Stimulated activated CD4-positive, alpha-beta T cell treated with anti-CD3 and anti-CD28 coated beads, TNF-alpha, amount 100 ng/mL, for 24 hours (primary cell): ENCODE measurements at regions not wholly inside any gene's neighbourhood (a gene's known extent, or its start where the extent isn't known, plus 50 kb on each side); places are given as distances from the start of the nearest gene placed in this dataset.
"Not testable (repeated sequence)": the region's sequence is repeated elsewhere in the genome, so short reads cannot be mapped to it uniquely, and the experiment has no call there.

Experiments
- DNase-seq, 3 experiments: peaks; one replicate each; pipeline ENCODE4 v3.0.0-alpha.2; 2020; ENCODE audit warnings: low read depth in 3 of 3

DNA sequence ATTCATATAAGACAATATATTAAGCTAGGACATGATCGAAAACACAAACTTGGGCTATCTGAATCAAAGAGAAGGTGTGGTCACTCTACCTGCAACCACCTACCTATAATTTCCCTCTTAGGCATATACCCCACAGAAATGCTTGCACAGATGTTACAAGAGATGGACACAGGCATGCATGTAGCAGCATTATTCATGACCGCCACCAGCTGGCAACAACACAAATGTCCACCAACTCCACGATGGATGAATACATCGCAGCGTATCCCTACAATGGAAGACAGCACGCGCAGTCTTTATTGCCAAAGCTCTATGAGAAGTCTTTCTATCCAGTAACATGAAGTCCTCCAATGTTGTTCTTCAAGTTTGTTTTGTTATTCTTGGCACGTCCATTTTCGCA, 90.8 kb downstream of the ARL4C start:
- DNase-seq = no peak

DNA sequence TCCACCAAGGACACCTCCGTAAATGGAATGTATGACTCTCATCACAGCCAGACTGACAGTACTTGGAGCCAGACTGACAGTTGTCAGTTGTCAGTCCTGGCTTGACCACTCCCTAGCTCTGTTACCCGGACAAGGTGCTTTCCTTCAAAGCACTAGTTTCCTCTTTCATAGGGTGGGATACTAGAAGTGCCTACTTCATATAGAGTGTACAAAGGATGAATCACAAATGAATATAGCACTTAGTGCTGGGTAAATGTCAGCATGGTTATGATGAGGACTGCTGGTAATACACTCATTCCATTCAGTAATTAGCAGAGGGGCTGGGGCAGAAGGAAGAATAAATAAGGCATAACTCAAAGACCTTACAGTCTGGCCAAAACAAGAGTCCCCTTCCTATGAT, 91.4 kb downstream of the ARL4C start:
- DNase-seq = no peak

DNA sequence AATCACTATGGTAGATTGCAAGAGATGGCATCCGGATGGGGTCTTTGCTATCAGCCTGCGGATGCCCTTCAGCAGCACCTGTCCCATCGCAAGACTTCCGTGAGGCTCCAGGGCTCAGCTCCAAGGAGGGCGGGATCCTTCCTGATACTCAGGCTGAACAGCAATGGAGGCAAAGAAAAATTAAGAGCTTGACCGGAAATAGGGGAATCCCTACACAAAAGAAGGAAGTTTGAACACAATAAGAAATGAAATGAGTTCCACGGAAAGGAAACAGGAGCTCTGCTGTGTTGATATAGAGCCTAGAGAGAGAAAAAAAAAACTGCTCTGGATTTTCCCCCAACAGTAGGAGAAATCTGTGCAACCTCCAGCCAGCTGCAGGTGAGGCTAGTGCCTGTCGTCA, 91.9 kb downstream of the ARL4C start:
- no peak for DNase-seq

DNA sequence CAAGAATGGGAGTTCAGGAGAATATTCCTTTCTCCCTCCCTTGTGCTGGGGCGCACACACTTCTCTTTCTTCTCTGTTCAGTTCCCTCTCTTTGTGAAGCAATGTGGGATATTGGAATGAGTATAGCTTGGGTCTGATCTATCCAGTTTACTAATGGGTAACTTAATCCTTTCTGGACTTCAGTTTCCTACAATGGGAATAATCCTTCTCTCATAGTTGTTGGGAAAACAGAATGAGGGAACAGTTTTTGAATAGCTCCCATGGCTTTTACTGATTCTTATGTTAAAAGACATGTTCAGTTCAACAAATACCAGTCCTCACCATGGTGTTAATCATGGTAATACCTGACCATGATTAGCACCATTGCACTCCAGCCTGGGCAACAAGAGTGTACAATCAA, 93.1 kb downstream of the ARL4C start:
- DNase-seq = no peak

DNA sequence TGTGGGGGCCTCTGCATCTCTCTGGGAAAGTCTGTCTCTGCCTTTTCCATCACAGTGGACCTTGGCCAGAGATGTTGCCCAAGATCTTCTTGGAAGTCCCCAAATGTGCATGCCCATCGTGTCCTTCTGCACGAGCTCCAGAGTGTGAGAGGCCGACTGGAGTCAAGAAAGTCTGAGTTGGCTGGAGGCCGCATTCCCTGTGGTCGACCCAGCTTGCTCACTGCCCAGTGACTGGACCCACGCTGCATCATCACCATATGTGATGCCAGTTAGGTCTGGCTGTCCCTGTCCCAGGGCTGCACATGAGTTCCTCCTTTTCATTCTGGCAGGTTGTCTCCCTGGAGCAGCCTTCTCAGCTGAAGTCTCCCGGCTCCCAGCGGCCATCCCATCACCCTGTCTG, 93.8 kb downstream of the ARL4C start:
- DNase-seq = no peak

DNA sequence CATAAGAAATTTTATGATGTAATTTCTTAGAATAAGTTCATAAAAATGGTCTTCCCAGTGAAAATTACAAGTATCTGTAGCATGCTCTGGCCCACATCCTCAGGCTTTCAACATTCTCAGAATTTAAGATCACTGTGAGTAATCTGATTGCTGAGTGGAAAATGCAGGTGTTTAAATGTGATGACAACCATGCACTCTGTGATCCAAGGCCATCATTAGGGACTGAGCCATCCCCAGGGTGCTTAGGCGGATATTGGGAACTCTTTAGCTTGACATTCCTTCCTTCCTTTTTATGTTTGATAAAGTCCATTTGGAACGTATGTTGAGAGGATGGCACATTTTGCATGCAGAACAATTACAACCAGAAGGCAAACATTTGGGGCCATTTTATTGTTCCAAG, 95.5 kb downstream of the ARL4C start:
- DNase-seq = no peak

DNA sequence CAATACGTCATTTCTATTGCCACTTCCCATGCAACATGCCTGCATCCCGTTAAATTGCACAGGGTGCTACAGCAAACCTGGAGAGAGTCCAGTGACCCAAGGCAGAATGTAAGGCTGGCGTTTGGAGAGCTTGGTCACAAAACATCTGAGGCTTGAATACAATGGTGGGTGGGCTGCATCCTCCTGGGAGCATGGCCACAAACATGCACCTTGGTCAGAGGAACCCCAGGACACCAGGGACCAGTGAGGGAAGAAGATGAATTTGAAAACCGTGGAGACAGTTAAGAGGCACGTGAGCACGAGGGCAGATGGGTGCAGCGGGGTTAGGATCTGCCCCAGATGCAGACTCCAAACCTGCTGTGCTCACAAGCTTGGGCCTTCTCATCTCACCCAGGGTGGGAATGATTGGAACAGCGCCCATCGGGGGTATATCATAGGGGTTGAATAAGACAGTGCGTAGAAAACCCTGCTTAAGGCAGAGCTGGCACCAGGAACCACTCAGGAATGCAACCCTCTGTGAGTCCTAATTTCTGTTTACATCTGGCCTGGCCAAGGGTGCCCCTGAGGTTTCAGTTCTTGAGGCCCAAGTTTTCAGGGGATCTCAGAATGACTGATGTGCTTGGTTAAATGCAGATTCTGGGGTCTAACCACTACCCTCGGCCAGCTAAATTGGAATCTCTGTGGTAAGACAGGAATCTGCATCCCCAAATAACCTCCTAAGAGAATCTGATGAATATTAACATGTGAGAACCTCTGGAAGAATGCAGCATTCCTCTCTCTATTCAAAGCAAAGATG, 97.2 kb downstream of the ARL4C start:
- no peak for DNase-seq

DNA sequence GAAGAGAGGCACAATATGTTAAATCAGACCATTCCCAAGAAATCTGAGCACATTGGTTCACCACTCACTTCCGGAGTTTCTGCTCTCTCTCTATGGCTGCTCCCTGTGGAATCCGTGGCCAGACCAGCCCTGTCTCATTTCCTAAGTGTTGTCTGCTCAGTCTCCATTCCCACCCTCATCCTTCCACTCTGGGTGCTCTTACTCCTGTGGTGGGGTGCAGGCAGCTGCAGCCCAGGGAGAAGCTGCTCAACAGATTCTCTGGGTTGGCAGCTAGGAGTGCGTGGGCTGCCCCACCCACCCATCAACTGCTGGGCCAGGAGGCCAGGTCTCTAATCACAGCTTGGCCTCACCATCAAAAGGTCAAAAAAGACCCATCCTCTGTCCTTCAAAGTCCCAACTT, 98.3 kb downstream of the ARL4C start:
- DNase-seq = no peak

DNA sequence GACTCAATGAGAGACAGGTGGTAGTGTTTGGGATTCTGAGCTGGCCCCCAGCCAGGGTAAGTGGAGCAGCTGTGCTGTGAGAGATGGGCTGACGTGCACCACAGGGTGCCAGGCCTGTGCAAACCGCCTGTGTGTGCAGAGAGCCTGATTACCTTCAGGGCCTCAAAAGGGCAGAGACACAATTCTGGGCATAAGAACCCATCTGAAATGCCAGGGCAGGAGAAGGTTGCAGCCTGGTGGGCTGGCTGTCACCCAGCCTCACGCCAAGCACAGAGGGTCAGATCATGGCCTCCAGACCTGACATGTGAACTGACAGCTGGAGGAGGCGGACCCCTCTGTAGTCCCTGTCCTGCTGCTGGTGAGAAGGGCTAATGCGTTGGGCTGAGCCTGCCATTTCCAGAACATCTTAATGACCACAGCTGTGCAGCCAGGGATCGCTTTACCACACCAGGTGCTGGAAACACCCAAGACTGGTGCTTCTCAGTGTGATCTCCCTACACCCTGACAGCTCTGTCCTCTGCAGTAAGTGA, 100.9 kb downstream of the ARL4C start:
- DNase-seq = no peak

DNA sequence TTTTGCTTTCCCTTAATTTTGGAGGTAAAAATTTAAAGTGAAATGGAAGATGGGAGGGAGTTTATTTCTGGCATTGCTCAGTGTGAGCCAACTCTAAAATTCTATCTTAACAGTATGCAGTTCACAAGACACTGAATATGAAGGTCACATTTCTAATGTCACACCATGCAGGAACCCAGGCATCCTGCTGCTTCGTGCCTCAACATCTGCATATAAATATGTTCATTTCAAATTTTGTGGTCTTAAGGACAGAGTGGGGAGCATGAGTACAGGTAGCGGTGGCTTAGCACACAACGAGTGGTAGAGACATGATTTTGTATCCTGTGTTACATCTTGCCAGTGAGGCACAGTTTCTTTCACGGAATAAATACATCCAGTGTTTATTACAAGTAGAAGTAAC, 102.4 kb downstream of the ARL4C start:
- DNase-seq = no peak

DNA sequence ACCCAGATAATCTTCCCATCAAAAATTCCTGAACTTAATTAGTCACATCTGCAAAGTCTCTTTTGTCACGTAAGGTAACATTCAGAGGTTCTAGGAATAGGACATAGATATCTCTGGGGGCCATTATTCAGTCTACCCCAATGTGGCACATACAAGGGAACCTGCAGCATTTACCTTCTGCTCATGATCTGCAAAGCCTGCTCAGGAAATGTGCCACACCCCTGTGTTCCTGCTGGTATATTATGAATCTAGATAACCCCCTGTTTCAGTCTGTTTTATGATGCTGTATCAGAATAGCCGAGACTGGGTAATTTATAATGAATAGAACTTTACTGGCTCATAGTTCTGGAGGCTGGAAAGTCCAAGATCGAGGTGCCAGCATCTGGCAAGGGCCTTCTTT, 103.5 kb downstream of the ARL4C start:
- no peak for DNase-seq

DNA sequence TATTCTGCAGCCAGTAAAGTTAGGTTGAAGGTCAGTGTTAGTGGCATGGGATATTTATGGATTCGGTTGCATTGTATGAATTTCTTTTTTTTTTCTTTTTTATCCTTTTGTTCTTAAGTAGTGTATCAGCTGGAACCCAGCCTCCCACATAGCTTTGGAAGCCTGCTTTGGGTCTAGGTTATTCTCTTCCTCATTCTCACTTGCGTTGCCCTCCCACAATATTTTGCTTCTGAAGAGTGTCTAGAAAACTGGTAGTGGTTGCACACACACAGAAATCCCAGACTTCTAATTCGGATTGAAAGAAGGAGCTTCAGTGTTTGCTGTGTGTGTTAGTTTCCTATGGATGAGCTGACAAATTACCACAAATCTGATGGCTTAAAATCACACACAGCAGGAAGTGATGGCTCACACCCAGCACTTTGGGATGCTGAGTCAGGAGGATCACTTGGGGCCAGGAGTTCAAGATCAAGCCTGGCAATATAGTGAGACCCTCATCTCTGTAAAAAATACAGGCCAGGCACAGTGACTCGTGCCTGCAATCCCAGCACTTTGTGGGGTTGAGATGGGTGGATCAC, 104.8 kb downstream of the ARL4C start:
- DNase-seq = no peak

DNA sequence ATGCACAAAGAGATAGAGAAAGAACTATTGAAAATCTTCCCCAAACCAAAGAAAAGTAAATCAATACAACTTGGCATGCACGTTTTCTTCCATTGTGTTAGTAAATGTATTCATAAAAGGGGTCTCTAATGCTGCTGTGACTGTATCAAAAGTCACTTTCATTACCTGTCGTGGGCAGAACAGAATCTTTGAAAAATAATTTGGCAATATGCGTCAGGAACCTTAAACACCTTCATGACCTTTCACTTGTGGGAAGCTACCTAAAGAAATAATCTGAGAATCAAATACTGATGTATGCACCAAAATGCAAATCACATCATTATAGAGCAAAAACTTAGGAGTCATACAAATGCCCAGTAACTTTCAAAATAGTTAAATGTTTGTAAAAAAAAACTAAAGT, 105.3 kb downstream of the ARL4C start:
- DNase-seq = no peak

DNA sequence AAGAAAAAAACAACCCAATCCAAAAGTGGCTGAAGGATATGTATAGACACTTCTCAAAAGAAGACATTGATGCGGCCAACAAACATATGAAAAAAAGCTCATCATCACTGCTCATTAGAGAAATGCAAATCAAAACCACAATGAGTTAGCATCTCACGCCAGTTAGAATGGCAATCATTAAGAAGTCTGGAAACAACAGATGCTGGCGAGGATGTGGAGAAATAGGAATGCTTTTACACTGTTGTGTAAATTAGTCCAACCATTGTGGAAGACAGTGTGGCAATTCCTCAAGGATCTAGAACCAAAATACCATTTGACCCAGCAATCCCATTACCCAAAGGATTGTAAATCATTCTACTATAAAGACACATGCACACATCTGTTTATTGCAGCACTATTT, 107.2 kb downstream of the ARL4C start:
- not testable (repeated sequence) for DNase-seq

DNA sequence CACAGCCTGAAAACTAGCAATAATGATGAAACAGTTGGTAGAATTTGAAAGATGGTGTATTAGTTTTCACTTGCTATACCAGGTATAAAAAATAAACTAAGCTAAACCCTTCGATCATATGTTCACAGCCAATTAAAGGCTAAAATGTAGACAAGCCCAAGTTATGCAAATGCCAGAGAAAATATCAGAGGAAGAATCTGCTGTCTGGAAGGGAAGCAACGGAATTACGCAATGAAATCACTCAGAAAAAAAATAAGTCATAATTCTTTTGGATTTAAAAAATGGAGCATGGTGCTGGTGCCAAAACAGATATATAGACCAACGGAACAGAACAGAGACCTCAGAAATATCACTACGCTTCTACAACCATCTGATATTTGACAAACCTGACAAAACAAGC, 108.3 kb downstream of the ARL4C start:
- DNase-seq = no peak

DNA sequence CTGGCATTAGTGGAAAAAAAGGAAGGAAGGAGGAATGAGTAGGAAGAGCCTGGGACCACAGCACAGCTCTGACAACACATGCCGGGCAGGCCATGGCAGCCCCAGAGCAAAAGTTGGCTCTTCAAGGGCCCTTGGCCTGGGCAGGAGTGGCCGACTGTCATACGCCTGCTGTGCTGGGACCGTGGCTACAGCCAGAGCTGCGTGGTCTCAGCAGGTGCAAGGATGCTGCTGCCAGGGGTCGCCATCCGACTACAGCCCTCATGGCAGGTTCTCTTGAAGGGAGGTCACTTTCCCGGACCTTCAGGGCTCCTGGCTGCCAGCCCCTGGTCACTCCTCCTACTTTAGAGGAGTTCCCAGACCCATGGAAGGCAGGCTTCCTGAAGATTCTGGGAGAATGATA, 109.9 kb downstream of the ARL4C start:
- DNase-seq = no peak

DNA sequence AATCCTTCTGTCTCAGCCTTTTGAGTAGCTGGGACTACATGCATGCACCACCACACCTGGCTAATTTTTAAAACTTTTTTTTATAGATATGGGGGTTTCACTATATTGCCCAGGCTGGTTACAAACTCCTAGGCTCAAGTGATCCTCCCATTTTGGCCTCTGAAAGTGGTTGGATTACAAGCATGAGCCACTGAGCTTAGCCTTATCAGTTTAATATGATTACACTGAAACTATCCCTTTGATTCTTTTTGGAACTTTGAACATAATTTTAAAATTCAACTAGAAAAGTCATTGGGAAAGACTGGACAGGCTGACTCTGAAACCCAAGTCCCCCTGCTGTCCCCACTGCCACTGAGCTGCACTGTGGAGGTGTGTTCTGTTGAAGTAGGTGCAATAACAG, 114.8 kb downstream of the ARL4C start:
- no peak for DNase-seq

DNA sequence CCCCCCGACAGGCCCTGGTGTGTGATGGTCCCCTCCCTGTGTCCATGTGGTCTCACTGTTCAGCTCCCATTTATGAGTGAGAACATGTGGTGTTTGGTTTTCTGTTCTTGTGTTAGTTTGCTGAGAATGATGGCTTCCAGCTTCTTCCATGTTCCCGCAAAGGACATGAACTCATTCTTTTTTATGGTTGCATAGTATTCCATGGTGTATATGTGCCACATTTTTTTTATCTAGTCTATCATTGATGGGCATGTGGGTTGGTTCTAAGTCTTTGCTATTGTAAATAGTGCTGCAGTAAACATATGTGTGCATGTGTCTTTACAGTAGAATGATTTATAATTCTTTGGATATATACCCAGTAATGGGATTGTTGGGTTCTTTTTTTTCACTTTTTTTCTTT, 117.9 kb downstream of the ARL4C start:
- DNase-seq = not testable (repeated sequence)

DNA sequence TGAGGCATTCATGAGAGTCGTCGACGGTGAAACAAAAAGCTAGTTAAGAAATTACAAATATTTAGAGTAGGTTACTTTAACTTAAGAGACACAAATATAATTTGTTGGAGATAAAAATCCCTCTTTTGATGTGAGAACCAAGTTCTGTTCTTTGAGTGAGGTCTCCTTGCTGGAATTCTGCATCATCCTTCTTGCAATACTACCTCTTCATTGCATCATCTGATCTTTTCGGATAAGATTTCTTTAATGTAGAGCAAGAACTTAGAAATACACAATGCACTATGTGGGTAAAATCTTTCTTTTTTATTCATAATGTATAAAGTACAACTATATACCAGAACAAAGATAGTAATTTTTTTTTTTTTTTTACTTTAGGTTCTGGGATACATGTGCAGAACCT, 118.4 kb downstream of the ARL4C start:
- no peak for DNase-seq

DNA sequence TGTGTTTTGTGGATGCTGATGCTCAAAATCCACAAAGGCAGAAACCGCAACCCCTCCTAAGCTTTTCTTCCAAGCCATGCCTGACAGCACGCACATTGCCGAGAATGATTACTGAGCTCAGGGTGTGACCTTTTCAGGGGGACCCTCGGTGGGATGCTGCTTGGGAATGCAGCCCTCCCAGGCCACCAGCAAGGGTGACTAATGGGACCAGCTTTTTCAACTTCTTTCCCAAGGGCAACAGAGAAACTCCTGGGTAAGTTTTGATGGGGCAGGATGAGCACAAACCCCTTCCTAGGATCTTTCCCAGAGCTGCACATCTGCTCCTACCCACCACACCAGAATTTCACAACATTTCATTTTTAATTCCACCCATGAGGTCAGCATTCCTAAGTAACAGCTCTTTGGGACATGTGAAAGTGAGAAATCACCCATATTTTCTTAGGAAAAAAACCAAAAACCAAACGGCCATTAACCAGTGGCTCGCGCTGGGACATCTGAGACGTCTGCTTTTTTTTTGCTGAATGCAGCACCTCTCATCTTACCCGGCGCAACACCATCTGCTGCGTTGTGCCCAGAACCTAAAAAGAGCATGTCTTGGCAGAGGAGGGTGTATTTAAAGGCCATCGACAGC, 119.0 kb downstream of the ARL4C start:
- no peak for DNase-seq

DNA sequence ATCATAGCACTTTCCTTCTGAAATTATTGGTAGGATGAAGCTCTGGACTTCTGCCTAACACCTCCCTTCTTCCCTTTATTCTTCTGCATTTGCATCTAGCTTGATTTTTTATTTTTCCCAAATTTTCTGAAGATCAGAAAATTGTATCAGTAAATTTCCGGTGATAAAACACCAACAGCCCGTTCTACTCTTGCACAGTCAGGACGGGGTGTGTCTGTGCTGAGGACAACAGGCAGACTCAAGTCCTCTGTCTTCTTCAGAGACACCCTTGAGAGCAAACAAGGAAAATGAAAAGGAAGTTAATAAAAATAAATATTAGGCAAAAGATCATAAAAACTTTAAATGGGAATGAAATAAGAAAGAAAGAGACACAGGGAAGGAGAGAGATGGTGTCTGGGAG, 120.7 kb downstream of the ARL4C start:
- DNase-seq = no peak

DNA sequence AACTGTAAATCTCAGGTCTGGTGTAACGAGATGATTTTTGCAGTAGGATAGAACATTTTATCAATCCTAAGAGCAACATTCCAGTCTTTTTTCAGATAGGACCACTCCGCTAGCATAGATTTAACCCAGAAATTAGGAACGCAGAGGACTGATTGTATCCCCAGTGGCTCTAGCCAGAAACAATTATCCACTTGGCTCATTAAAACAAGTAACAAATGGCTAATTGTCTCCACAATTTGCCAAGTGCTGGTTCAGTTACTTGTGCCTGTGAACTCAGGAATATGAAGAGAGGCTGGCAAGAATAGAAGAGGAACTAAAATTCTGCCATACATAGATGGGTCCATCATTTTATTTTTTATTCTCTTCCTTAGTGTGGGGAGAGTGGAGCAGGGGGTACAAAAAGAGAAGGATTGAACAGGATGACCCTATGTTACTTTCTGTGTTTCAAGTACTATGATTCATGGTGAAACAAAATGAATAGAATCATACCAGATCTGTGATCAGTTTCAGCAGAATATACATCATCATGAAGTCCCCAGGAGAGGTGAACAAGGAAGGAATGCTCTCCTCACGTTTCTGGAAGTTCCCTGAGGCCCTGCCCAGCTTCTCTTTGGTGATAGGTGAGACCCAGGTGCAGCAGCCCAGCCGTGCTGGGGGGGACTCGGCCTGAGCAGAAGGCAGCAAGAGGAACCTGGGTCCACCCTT, 121.6 kb downstream of the ARL4C start:
- no peak for DNase-seq

DNA sequence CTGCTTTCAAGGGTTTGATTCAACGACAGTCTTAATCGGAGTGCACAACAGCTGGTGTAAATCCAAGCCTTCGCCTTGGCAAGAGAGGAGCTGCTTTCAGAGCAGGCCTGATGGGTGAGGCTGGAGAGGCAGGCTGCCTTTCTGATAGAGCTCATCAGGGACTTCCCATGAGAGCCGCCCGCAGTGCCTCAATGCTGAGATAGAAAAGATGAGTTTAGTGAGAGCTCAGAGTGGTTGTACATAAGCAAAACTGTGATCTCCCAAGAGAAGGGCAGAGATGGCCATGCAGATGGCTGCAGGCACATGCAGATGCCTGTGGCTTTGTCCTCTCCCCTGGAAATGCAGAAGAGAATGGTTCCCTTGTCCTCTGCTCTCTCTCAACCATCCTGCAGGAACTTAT, 122.1 kb downstream of the ARL4C start:
- DNase-seq = no peak
